HepG2 (cell line): ENCODE measurements at regions not wholly inside any gene's neighbourhood (a gene's known extent, or its start where the extent isn't known, plus 50 kb on each side); places are given as distances from the start of the nearest gene placed in this dataset.

Experiments
- ATAC-seq: fragments of 200-7000 bp; cut with Tn5 transposase; 3 replicates; pipeline ENCODE4 v1.9.1; 2020; ENCODE audit warnings: mild to moderate bottlenecking, moderate library complexity
- BruUV-seq: library from RNA; stranded (reverse); fragments of 400-500 nt; replicated peaks from 2 replicates; lab custom pipeline; 2021; lab: Mats Ljungman, UMichigan
- CTCF ChIA-PET: fragments of 300-600 bp; formaldehyde crosslinking; extraction: SDS; loops from one replicate; lab custom pipeline; 2021; ENCODE audit warnings: low total read pairs, inconsistent platforms, low intra/inter-chr PET ratio; lab: Yijun Ruan, JAX
- POLR2A ChIA-PET: fragments of 350-600 bp; sonication (Branson Sonifier 250); formaldehyde crosslinking; loops from one replicate; lab custom pipeline; 2020; ENCODE audit warnings: antibody characterized with exemption, inconsistent platforms; lab: Yijun Ruan, JAX
- DNase-seq: peaks from one replicate; pipeline ENCODE4 v3.0.0-alpha.2; 2015; ENCODE audit warnings: low spot score
- FAIRE-seq: peaks from 3 replicates; lab custom pipeline; 2011; peaks lifted over from hg19 to GRCh38; lab: Jason Lieb, UNC
- H2AFZ ChIP-seq: one replicate; pipeline ENCODE4 v1.6.1; 2011; ENCODE audit warnings: low read length, inconsistent platforms
- H3K27ac ChIP-seq: fragments of 300-600 bp; 3 replicates; pipeline ENCODE4 v1.8.0; 2011; ENCODE audit warnings: mixed run types, mild to moderate bottlenecking, mixed read lengths, low read length, inconsistent platforms; ENCODE audit not compliant: insufficient read depth; ENCODE audit errors: extremely low read length
- H3K27me3 ChIP-seq, 2 experiments: fragments of 200-600 bp in 1 of 2; 2 replicates in 1 of 2; 3 replicates in 1 of 2; pipeline versions ENCODE4 v1.6.0 to v1.8.0; 2011; ENCODE audit warnings: low read length in 2 of 2, mild to moderate bottlenecking in 2 of 2, moderate library complexity in 2 of 2, inconsistent platforms in 1 of 2; ENCODE audit not compliant: insufficient read depth in 2 of 2, control insufficient read depth in 1 of 2
- H3K36me3 ChIP-seq, 2 experiments: fragments of 200-600 bp in 1 of 2; replicated peaks in 1 of 2; 2 replicates in 1 of 2; 3 replicates in 1 of 2; pipeline versions ENCODE4 v1.5.1 to v1.8.0; 2011; ENCODE audit warnings: low read length in 2 of 2, inconsistent platforms in 1 of 2; ENCODE audit not compliant: insufficient read depth in 2 of 2, control insufficient read depth in 1 of 2
- H3K4me1 ChIP-seq: 2 replicates; pipeline ENCODE4 v1.5.1; 2012; ENCODE audit warnings: low read length, inconsistent platforms; ENCODE audit not compliant: insufficient read depth
- H3K4me2 ChIP-seq: 2 replicates; pipeline ENCODE4 v1.6.0; 2011; ENCODE audit warnings: low read depth, low read length, inconsistent platforms
- H3K4me3 ChIP-seq, 3 experiments: fragments of 200-600 bp in 1 of 3; sonication (generic), shearing (Covaris generic) in 1 of 3; replicated peaks in 1 of 3; 2 replicates each; pipeline ENCODE4 v1.5.1; 2011 to 2016; ENCODE audit warnings: low read length in 3 of 3, inconsistent platforms in 2 of 3, low read depth in 2 of 3, mild to moderate bottlenecking in 2 of 3, control low read depth in 1 of 3, mixed read lengths in 1 of 3; ENCODE audit not compliant: insufficient read depth in 1 of 3
- H3K79me2 ChIP-seq: one replicate; pipeline ENCODE4 v1.6.1; 2011; ENCODE audit warnings: low read length, inconsistent platforms; ENCODE audit not compliant: insufficient read depth
- H3K9ac ChIP-seq: 2 replicates; pipeline ENCODE4 v1.6.0; 2011; ENCODE audit warnings: mild to moderate bottlenecking, low read depth, low read length, inconsistent platforms; ENCODE audit not compliant: insufficient read depth
- H3K9me3 ChIP-seq: 2 replicates; pipeline ENCODE4 v1.5.1; 2012; ENCODE audit warnings: mild to moderate bottlenecking, low read length
- H4K20me1 ChIP-seq: 2 replicates; pipeline ENCODE4 v1.6.0; 2011; ENCODE audit warnings: inconsistent platforms, mild to moderate bottlenecking, low read length, moderate library complexity; ENCODE audit not compliant: insufficient read depth
- BORCS8-MEF2B ChIP-seq: sonication (generic); formaldehyde crosslinking; IDR thresholded peaks from 2 replicates; pipeline ENCODE4 v1.8.0; 2022; ENCODE audit warnings: mild to moderate bottlenecking, missing genetic modification reagents
- CENPX ChIP-seq: sonication (generic); formaldehyde crosslinking; IDR thresholded peaks from 2 replicates; pipeline ENCODE4 v1.9.0; 2021; ENCODE audit warnings: mild to moderate bottlenecking, missing genetic modification reagents, moderate library complexity
- ISX ChIP-seq: sonication (generic); formaldehyde crosslinking; conservative IDR thresholded peaks from 2 replicates; pipeline ENCODE4 v1.5.0; 2020; ENCODE audit warnings: missing genetic modification reagents
- MAFF ChIP-seq: IDR thresholded peaks from 2 replicates; pipeline ENCODE4 v1.6.1; 2011; ENCODE audit warnings: low read depth, low read length, improper control_type of control experiment
- MAFK ChIP-seq, 2 experiments: IDR thresholded peaks in 1 of 2; conservative IDR thresholded peaks in 1 of 2; 2 replicates each; pipeline ENCODE4 v1.6.1; 2011; ENCODE audit warnings: improper control_type of control experiment in 2 of 2, low read length in 2 of 2
- MYNN ChIP-seq: sonication (generic); formaldehyde crosslinking; IDR thresholded peaks from 2 replicates; pipeline ENCODE4 v1.4.0; 2020; ENCODE audit warnings: mild to moderate bottlenecking, low read depth, missing genetic modification reagents
- NFE2L1 ChIP-seq: sonication (generic); formaldehyde crosslinking; IDR thresholded peaks from 2 replicates; pipeline ENCODE4 v1.4.0; 2020; ENCODE audit warnings: missing genetic modification reagents, mild to moderate bottlenecking, borderline replicate concordance
- ZFAT ChIP-seq: sonication (generic); formaldehyde crosslinking; conservative IDR thresholded peaks from 2 replicates; pipeline ENCODE4 v1.8.1; 2023; ENCODE audit warnings: missing genetic modification reagents, inconsistent platforms
- ZFP82 ChIP-seq: sonication (generic); formaldehyde crosslinking; IDR thresholded peaks from 2 replicates; pipeline ENCODE4 v1.5.1; 2020; ENCODE audit warnings: mild to moderate bottlenecking, missing genetic modification reagents, borderline replicate concordance
- ZNF124 ChIP-seq: sonication (generic); formaldehyde crosslinking; IDR thresholded peaks from 2 replicates; pipeline ENCODE4 v1.4.0; 2020; ENCODE audit warnings: missing genetic modification reagents
- ZZZ3 ChIP-seq: sonication (generic); formaldehyde crosslinking; IDR thresholded peaks from 2 replicates; pipeline ENCODE4 v1.4.0; 2020; ENCODE audit warnings: missing genetic modification reagents, mild to moderate bottlenecking, borderline replicate concordance
- WGBS: methylation state at CpG from one replicate; pipeline ENCODE4 v1.1.6; 2017; ENCODE audit warnings: low lambda C conversion rate; 5-methylcytosine and 5-hydroxymethylcytosine counted together
- in situ Hi-C: cut with HindIII; loops from 2 replicates; pipeline ENCODE4 v1.10.0; 2017; ENCODE audit warnings: low pct_unique_long_range_greater_than_20kb; ENCODE audit not compliant: extremely low pct_ligation_motif_present
- intact Hi-C: fragments of 100-400 bp; cut with micrococcal nuclease; formaldehyde crosslinking; loops from one replicate; pipeline ENCODE4 v1.10.0; 2022; ENCODE audit not compliant: unreplicated experiment
- TF ChIP-seq, protein P1 (sequence below): sonication (generic); formaldehyde crosslinking; IDR thresholded peaks from 2 replicates; pipeline ENCODE4 v1.5.0; 2020; ENCODE audit warnings: mild to moderate bottlenecking, missing genetic modification reagents
- TF ChIP-seq, protein P2 (sequence below): sonication (generic); formaldehyde crosslinking; IDR thresholded peaks from 2 replicates; pipeline ENCODE4 v1.5.1; 2020; ENCODE audit warnings: missing genetic modification reagents, mild to moderate bottlenecking, borderline replicate concordance
- TF ChIP-seq, protein P3 (sequence below): sonication (generic); formaldehyde crosslinking; IDR thresholded peaks from 2 replicates; pipeline ENCODE4 v1.4.0; 2020; ENCODE audit warnings: missing genetic modification reagents, borderline replicate concordance

DNA sequence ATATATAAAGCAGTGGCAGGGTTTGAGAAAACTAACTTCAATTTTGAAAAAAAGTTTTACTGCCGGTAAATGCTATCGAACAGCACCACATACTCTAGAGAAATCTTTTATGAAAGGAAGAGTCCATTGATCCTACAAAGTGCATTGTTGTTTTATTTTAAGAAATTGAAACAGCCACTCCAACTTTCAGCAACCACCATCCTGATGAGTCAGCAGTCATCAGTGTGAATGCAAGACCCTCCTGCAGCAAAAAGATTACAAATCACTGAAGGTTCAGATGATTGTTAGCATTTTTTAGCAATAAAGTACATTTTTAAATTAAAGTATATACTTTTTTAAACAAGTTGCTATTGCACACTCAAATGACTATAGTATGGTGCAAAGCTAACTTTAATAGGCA is 1017.7 kb upstream of the CRIM1 start:
- in situ Hi-C loops: no loop called here
- Histone ChIP-seq H3K36me3 (no peaks in the 10 kb centered on the region), H4K20me1 (no peaks in the 10 kb centered on the region), H3K27ac (no peak overlapping the region), H3K27me3 (no peaks in the 10 kb centered on the region), H2AFZ (no peak overlapping the region), H3K4me3 (no peak overlapping the region), H3K4me1 (no peaks in the 10 kb centered on the region), H3K9ac (no peak overlapping the region), H3K4me2 (no peak overlapping the region), H3K9me3 (no peaks in the 10 kb centered on the region), H3K79me2 (no peaks in the 10 kb centered on the region)
- ChIA-PET CTCF (no interaction called here), POLR2A (no interaction called here)
- intact Hi-C loops: no loop called here
- no peak for TF ChIP-seq ZFAT
- peak; percentile 53 for TF ChIP-seq MAFF
- no peak for TF ChIP-seq CENPX (CRISPR knock-in tag)
- TF ChIP-seq, protein P1, sequence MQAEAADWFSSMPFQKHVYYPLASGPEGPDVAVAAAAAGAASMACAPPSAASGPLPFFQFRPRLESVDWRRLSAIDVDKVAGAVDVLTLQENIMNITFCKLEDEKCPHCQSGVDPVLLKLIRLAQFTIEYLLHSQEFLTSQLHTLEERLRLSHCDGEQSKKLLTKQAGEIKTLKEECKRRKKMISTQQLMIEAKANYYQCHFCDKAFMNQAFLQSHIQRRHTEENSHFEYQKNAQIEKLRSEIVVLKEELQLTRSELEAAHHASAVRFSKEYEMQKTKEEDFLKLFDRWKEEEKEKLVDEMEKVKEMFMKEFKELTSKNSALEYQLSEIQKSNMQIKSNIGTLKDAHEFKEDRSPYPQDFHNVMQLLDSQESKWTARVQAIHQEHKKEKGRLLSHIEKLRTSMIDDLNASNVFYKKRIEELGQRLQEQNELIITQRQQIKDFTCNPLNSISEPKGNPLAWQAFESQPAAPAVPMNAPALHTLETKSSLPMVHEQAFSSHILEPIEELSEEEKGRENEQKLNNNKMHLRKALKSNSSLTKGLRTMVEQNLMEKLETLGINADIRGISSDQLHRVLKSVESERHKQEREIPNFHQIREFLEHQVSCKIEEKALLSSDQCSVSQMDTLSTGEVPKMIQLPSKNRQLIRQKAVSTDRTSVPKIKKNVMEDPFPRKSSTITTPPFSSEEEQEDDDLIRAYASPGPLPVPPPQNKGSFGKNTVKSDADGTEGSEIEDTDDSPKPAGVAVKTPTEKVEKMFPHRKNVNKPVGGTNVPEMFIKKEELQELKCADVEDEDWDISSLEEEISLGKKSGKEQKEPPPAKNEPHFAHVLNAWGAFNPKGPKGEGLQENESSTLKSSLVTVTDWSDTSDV: no peak
- no peak for TF ChIP-seq NFE2L1
- TF ChIP-seq ZNF124 (CRISPR knock-in tag): no peak
- peak; percentile 45 to 79 for TF ChIP-seq MAFK (conservative IDR thresholded peaks at IDR 0.05 in 1 of 2, IDR thresholded peaks at IDR 0.05 in 1 of 2; ENCODE audit: low read length in 2 of 2)
- no peak for TF ChIP-seq ZFP82 (CRISPR knock-in tag)
- TF ChIP-seq, protein P2, sequence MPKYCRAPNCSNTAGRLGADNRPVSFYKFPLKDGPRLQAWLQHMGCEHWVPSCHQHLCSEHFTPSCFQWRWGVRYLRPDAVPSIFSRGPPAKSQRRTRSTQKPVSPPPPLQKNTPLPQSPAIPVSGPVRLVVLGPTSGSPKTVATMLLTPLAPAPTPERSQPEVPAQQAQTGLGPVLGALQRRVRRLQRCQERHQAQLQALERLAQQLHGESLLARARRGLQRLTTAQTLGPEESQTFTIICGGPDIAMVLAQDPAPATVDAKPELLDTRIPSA (CRISPR knock-in tag): no peak
- no peak for TF ChIP-seq BORCS8-MEF2B (CRISPR knock-in tag)
- no peak for TF ChIP-seq MYNN (CRISPR knock-in tag)
- no peak for TF ChIP-seq ZZZ3
- no peak for TF ChIP-seq ISX (CRISPR knock-in tag)
- TF ChIP-seq, protein P3, sequence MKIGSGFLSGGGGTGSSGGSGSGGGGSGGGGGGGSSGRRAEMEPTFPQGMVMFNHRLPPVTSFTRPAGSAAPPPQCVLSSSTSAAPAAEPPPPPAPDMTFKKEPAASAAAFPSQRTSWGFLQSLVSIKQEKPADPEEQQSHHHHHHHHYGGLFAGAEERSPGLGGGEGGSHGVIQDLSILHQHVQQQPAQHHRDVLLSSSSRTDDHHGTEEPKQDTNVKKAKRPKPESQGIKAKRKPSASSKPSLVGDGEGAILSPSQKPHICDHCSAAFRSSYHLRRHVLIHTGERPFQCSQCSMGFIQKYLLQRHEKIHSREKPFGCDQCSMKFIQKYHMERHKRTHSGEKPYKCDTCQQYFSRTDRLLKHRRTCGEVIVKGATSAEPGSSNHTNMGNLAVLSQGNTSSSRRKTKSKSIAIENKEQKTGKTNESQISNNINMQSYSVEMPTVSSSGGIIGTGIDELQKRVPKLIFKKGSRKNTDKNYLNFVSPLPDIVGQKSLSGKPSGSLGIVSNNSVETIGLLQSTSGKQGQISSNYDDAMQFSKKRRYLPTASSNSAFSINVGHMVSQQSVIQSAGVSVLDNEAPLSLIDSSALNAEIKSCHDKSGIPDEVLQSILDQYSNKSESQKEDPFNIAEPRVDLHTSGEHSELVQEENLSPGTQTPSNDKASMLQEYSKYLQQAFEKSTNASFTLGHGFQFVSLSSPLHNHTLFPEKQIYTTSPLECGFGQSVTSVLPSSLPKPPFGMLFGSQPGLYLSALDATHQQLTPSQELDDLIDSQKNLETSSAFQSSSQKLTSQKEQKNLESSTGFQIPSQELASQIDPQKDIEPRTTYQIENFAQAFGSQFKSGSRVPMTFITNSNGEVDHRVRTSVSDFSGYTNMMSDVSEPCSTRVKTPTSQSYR (CRISPR knock-in tag): no peak
- FAIRE-seq (no peak), ATAC-seq (no peak), DNase-seq (no peak)
- 1% methylated on average over 2 of the region's 2 CpGs for WGBS
- BruUV-seq: no TSS peak
